WTC11 (cell line): ENCODE measurements at regions not wholly inside any gene's neighbourhood (a gene's known extent, or its start where the extent isn't known, plus 50 kb on each side); places are given as distances from the start of the nearest gene placed in this dataset.

Experiments
- ATAC-seq: fragments of 200-7000 bp; cut with Tn5 transposase; 2 replicates; pipeline ENCODE4 v1.10.0; 2021; ENCODE audit warnings: mild to moderate bottlenecking, moderate library complexity
- CTCF ChIA-PET: fragments of 300-600 bp; sonication (Branson Sonifier 250); formaldehyde crosslinking; loops from one replicate; lab custom pipeline; 2021; ENCODE audit warnings: antibody characterized with exemption; lab: Charles Lee
- POLR2A ChIA-PET: fragments of 350-600 bp; sonication (Branson Sonifier 250); formaldehyde crosslinking; loops from one replicate; lab custom pipeline; 2021; ENCODE audit warnings: antibody characterized with exemption; lab: Charles Lee
- DNase-seq: peaks from one replicate; pipeline ENCODE4 v3.0.0; 2021; ENCODE audit warnings: low spot score
- H3K27ac Mint-ChIP-seq: 2 replicates; pipeline ENCODE4 v1.8.0; 2021; ENCODE audit warnings: mixed read lengths
- H3K27me3 Mint-ChIP-seq: 2 replicates; pipeline ENCODE4 v1.8.0; 2021; ENCODE audit warnings: low read depth, mild to moderate bottlenecking, moderate library complexity, mixed read lengths
- H3K36me3 Mint-ChIP-seq: 2 replicates; pipeline ENCODE4 v1.8.0; 2021; ENCODE audit warnings: mixed read lengths
- H3K4me1 Mint-ChIP-seq: 2 replicates; pipeline ENCODE4 v1.8.0; 2022; ENCODE audit warnings: mixed read lengths
- H3K4me3 Mint-ChIP-seq: 2 replicates; pipeline ENCODE4 v1.8.0; 2021; ENCODE audit warnings: mild to moderate bottlenecking, moderate library complexity, mixed read lengths
- H3K9me3 Mint-ChIP-seq: 2 replicates; pipeline ENCODE4 v1.8.0; 2021; ENCODE audit warnings: mixed read lengths
- ATF1 ChIP-seq: sonication (generic); formaldehyde crosslinking; IDR thresholded peaks from 2 replicates; pipeline ENCODE4 v1.8.1; 2023; ENCODE audit warnings: mild to moderate bottlenecking, moderate library complexity, missing genetic modification reagents
- CREM ChIP-seq: sonication (generic); formaldehyde crosslinking; IDR thresholded peaks from 2 replicates; pipeline ENCODE4 v1.8.1; 2022; ENCODE audit warnings: mild to moderate bottlenecking, missing genetic modification reagents, moderate library complexity
- IRF2 ChIP-seq: sonication (generic); formaldehyde crosslinking; IDR thresholded peaks from 2 replicates; pipeline ENCODE4 v1.8.0; 2022; ENCODE audit warnings: low read depth, missing genetic modification reagents, borderline replicate concordance
- NFYB ChIP-seq: sonication (generic); formaldehyde crosslinking; conservative IDR thresholded peaks from 2 replicates; pipeline ENCODE4 v1.8.0; 2022; ENCODE audit warnings: low read depth, missing genetic modification reagents
- NR1H2 ChIP-seq: sonication (generic); formaldehyde crosslinking; IDR thresholded peaks from 2 replicates; pipeline ENCODE4 v1.9.0; 2021; ENCODE audit warnings: mild to moderate bottlenecking, moderate library complexity, missing genetic modification reagents
- NR2C2 ChIP-seq: sonication (generic); formaldehyde crosslinking; IDR thresholded peaks from 2 replicates; pipeline ENCODE4 v1.8.0; 2022; ENCODE audit warnings: mild to moderate bottlenecking, missing genetic modification reagents
- SMAD3 ChIP-seq: sonication (generic); formaldehyde crosslinking; IDR thresholded peaks from 2 replicates; pipeline ENCODE4 v1.8.0; 2022; ENCODE audit warnings: missing genetic modification reagents, mild to moderate bottlenecking, borderline replicate concordance
- SP1 ChIP-seq: sonication (generic); formaldehyde crosslinking; conservative IDR thresholded peaks from 2 replicates; pipeline ENCODE4 v1.8.1; 2022; ENCODE audit warnings: missing genetic modification reagents
- TEAD4 ChIP-seq: sonication (generic); formaldehyde crosslinking; IDR thresholded peaks from 2 replicates; pipeline ENCODE4 v1.8.0; 2022; ENCODE audit warnings: mild to moderate bottlenecking, missing genetic modification reagents
- ZNF138 ChIP-seq: sonication (generic); formaldehyde crosslinking; conservative IDR thresholded peaks from 2 replicates; pipeline ENCODE4 v1.8.1; 2022; ENCODE audit warnings: mild to moderate bottlenecking, moderate library complexity, missing genetic modification reagents
- ZNF232 ChIP-seq: sonication (generic); formaldehyde crosslinking; IDR thresholded peaks from 2 replicates; pipeline ENCODE4 v1.8.0; 2022; ENCODE audit warnings: mild to moderate bottlenecking, missing genetic modification reagents
- ZNF317 ChIP-seq: sonication (generic); formaldehyde crosslinking; IDR thresholded peaks from 2 replicates; pipeline ENCODE4 v1.8.1; 2023; ENCODE audit warnings: low read depth, mild to moderate bottlenecking, moderate library complexity, missing genetic modification reagents, borderline replicate concordance
- ZNF423 ChIP-seq: fragments of 250-450 bp; sonication (Bioruptor Pico); IDR thresholded peaks from 2 replicates; pipeline ENCODE4 v2.1.2; 2022; ENCODE audit warnings: mild to moderate bottlenecking, moderate library complexity
- TF ChIP-seq, protein P1 (sequence below): sonication (generic); formaldehyde crosslinking; IDR thresholded peaks from 2 replicates; pipeline ENCODE4 v1.8.1; 2022; ENCODE audit warnings: mild to moderate bottlenecking, missing genetic modification reagents, moderate library complexity, borderline replicate concordance
- TF ChIP-seq, protein P2 (sequence below): fragments of 200-600 bp; IDR thresholded peaks from 2 replicates; pipeline ENCODE4 v1.8.0; 2022; ENCODE audit warnings: antibody characterized with exemption
- TF ChIP-seq, protein P3 (sequence below): sonication (generic); formaldehyde crosslinking; IDR thresholded peaks from 2 replicates; pipeline ENCODE4 v1.8.1; 2023; ENCODE audit warnings: mild to moderate bottlenecking, missing genetic modification reagents, moderate library complexity
- TF ChIP-seq, protein P4 (sequence below): sonication (generic); formaldehyde crosslinking; IDR thresholded peaks from 2 replicates; pipeline ENCODE4 v1.8.1; 2023; ENCODE audit warnings: mild to moderate bottlenecking, missing genetic modification reagents, moderate library complexity
- TF ChIP-seq, protein P5 (sequence below): sonication (generic); formaldehyde crosslinking; IDR thresholded peaks from 2 replicates; pipeline ENCODE4 v1.8.1; 2022; ENCODE audit warnings: low read depth, missing genetic modification reagents, borderline replicate concordance
- TF ChIP-seq, protein P6 (sequence below): sonication (generic); formaldehyde crosslinking; IDR thresholded peaks from 2 replicates; pipeline ENCODE4 v1.8.0; 2022; ENCODE audit warnings: mild to moderate bottlenecking, missing genetic modification reagents

DNA sequence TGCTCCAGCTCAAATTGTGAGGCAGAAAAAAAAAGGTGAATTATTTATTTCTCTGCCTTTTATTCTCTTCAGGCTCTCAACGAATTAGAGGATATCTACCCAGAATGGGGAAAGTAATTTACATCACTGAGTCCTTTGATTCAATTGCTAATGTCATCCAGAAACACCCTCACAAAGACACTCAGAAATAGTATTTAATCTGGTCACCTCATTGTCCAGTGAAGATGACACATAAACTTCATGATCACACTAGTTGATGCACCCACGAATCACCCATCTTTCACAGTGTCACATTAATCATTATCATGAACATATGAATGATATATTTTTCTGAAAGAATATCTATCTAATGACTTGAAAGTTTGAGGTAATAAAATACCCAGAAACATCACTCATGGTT, 868.5 kb downstream of the BRINP3 start:
- Mint-ChIP-seq H3K36me3 (no peaks in the 10 kb centered on the region), H3K27me3 (no peaks in the 10 kb centered on the region), H3K4me1 (peaks cover 4% of the 10 kb centered on the region), H3K4me3 (no peak overlapping the region), H3K27ac (no peak overlapping the region), H3K9me3 (no peaks in the 10 kb centered on the region)
- DNase-seq (no peak), ATAC-seq (no peak)
- ChIA-PET CTCF (no interaction called here), POLR2A (no interaction called here)
- TF ChIP-seq ZNF232, result no peak
- TF ChIP-seq, protein P1, sequence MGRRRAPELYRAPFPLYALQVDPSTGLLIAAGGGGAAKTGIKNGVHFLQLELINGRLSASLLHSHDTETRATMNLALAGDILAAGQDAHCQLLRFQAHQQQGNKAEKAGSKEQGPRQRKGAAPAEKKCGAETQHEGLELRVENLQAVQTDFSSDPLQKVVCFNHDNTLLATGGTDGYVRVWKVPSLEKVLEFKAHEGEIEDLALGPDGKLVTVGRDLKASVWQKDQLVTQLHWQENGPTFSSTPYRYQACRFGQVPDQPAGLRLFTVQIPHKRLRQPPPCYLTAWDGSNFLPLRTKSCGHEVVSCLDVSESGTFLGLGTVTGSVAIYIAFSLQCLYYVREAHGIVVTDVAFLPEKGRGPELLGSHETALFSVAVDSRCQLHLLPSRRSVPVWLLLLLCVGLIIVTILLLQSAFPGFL, result no peak
- TF ChIP-seq NFYB (CRISPR knock-in tag), result no peak
- no peak for TF ChIP-seq TEAD4 (CRISPR knock-in tag)
- TF ChIP-seq, protein P2, sequence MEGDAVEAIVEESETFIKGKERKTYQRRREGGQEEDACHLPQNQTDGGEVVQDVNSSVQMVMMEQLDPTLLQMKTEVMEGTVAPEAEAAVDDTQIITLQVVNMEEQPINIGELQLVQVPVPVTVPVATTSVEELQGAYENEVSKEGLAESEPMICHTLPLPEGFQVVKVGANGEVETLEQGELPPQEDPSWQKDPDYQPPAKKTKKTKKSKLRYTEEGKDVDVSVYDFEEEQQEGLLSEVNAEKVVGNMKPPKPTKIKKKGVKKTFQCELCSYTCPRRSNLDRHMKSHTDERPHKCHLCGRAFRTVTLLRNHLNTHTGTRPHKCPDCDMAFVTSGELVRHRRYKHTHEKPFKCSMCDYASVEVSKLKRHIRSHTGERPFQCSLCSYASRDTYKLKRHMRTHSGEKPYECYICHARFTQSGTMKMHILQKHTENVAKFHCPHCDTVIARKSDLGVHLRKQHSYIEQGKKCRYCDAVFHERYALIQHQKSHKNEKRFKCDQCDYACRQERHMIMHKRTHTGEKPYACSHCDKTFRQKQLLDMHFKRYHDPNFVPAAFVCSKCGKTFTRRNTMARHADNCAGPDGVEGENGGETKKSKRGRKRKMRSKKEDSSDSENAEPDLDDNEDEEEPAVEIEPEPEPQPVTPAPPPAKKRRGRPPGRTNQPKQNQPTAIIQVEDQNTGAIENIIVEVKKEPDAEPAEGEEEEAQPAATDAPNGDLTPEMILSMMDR, result no peak
- no peak for TF ChIP-seq NR2C2
- TF ChIP-seq IRF2 (CRISPR knock-in tag), result no peak

DNA sequence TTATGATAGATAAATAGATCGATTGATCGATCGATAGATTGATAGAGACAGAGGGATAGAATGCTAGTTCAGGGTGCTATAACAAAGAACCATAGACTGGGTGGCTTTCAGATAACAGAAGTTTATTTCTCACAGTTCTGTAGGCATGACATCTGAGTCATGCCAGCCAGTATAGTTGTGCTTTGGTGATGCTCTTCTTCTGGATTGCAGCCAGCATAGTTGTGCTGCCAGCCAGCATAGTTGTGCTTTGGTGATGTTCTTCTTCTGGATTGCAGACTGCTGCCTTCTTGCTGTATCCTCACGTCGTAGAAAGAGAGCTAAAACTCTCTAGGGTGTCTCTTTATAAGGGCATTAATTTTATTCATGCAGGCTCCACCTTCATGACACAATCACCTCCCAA, 860.8 kb downstream of the BRINP3 start:
- Mint-ChIP-seq H3K9me3 (peaks cover 6% of the 10 kb centered on the region), H3K4me3 (no peak overlapping the region), H3K27ac (no peak overlapping the region), H3K4me1 (no peaks in the 10 kb centered on the region), H3K27me3 (peaks cover 2% of the 10 kb centered on the region; the same call in 1 of the 2 replicates), H3K36me3 (no peaks in the 10 kb centered on the region)
- ATAC-seq (no peak), DNase-seq (no peak)
- CTCF ChIA-PET, result no interaction called here
- no peak for TF ChIP-seq ZNF317 (CRISPR knock-in tag)
- no peak for TF ChIP-seq CREM (CRISPR knock-in tag)
- TF ChIP-seq, protein P3, sequence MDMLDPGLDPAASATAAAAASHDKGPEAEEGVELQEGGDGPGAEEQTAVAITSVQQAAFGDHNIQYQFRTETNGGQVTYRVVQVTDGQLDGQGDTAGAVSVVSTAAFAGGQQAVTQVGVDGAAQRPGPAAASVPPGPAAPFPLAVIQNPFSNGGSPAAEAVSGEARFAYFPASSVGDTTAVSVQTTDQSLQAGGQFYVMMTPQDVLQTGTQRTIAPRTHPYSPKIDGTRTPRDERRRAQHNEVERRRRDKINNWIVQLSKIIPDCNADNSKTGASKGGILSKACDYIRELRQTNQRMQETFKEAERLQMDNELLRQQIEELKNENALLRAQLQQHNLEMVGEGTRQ (CRISPR knock-in tag), result no peak
- POLR2A ChIA-PET, result no interaction called here

DNA sequence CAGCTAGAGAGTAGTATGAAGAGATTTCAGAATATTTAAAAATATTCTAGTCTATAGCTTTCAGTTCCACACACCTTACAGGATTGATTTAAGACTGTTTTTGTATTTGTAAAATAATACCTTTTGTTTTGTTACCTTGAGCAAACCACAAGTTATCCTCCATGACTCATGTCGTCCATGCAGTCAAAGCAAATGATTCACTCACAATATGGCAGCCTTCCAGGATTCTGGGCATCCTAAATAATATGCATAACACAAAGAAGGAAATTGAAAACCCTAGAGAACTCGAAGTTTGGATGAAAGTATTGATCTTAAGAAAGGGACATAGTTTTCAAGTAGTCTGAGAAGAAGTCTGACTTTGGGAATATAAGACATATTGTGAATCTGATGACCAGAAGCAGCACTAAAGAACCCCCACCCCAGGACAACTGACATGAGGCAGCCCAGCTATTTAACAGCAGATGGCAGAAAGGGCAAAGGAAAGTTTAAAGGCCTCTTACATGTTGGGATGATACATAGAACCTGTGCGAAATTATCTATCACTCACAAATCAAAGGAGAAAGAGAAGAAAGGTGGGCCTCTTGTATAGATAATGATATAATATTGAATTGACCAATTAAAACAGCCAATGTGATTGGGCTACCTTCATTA, 857.9 kb downstream of the BRINP3 start:
- no peak for DNase-seq
- no peak overlapping the region for H3K27ac Mint-ChIP-seq
- peaks cover 2% of the 10 kb centered on the region; the same call in 1 of the 2 replicates for H3K27me3 Mint-ChIP-seq
- H3K4me3 Mint-ChIP-seq, result no peak overlapping the region
- no peaks in the 10 kb centered on the region for H3K36me3 Mint-ChIP-seq
- H3K9me3 Mint-ChIP-seq, result peaks cover 6% of the 10 kb centered on the region
- ChIA-PET POLR2A (no interaction called here), CTCF (no interaction called here)
- H3K4me1 Mint-ChIP-seq, result no peaks in the 10 kb centered on the region
- no peak for ATAC-seq
- TF ChIP-seq ATF1 (CRISPR knock-in tag) (no peak), ZNF423 (no peak), NR1H2 (no peak), ZNF138 (CRISPR knock-in tag) (no peak), TEAD4 (CRISPR knock-in tag) (no peak), SMAD3 (CRISPR knock-in tag) (no peak), SP1 (no peak)
- TF ChIP-seq, protein P4, sequence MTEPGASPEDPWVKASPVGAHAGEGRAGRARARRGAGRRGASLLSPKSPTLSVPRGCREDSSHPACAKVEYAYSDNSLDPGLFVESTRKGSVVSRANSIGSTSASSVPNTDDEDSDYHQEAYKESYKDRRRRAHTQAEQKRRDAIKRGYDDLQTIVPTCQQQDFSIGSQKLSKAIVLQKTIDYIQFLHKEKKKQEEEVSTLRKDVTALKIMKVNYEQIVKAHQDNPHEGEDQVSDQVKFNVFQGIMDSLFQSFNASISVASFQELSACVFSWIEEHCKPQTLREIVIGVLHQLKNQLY (CRISPR knock-in tag), result no peak
- TF ChIP-seq, protein P1, result no peak
- TF ChIP-seq, protein P5, sequence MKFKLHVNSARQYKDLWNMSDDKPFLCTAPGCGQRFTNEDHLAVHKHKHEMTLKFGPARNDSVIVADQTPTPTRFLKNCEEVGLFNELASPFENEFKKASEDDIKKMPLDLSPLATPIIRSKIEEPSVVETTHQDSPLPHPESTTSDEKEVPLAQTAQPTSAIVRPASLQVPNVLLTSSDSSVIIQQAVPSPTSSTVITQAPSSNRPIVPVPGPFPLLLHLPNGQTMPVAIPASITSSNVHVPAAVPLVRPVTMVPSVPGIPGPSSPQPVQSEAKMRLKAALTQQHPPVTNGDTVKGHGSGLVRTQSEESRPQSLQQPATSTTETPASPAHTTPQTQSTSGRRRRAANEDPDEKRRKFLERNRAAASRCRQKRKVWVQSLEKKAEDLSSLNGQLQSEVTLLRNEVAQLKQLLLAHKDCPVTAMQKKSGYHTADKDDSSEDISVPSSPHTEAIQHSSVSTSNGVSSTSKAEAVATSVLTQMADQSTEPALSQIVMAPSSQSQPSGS, result no peak
- TF ChIP-seq, protein P6, sequence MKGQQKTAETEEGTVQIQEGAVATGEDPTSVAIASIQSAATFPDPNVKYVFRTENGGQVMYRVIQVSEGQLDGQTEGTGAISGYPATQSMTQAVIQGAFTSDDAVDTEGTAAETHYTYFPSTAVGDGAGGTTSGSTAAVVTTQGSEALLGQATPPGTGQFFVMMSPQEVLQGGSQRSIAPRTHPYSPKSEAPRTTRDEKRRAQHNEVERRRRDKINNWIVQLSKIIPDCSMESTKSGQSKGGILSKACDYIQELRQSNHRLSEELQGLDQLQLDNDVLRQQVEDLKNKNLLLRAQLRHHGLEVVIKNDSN (CRISPR knock-in tag), result no peak
